CD4-positive, alpha-beta T cell (primary cell): ENCODE measurements at regions not wholly inside any gene's neighbourhood (a gene's known extent, or its start where the extent isn't known, plus 50 kb on each side); places are given as distances from the start of the nearest gene placed in this dataset.

Source experiments
- ATAC-seq: fragments of 200-7000 bp; cut with Tn5 transposase; one replicate; pipeline ENCODE4 v1.10.0; 2022; ENCODE audit warnings: mild to moderate bottlenecking; ENCODE audit not compliant: poor library complexity
- CTCF ChIA-PET: fragments of 350-600 bp; sonication (Branson Sonifier 250); formaldehyde crosslinking; loops from one replicate; lab custom pipeline; 2021; ENCODE audit warnings: antibody characterized with exemption, inconsistent platforms; lab: Charles Lee
- POLR2A ChIA-PET: fragments of 350-600 bp; sonication (Branson Sonifier 250); formaldehyde crosslinking; loops from one replicate; lab custom pipeline; 2021; ENCODE audit warnings: antibody characterized with exemption, inconsistent platforms; lab: Charles Lee
- DNase-seq, 14 experiments: peaks; one replicate each; pipeline ENCODE4 v3.0.0-alpha.2; 2013 to 2020; ENCODE audit warnings: mixed read lengths in 2 of 14
- H3K27ac ChIP-seq, 2 donors: one replicate each; pipeline versions ENCODE4 v1.5.1 to v1.7.0; 2013; ENCODE audit warnings: low read length in 2 of 2, low read depth in 1 of 2, mild to moderate bottlenecking in 1 of 2
- H3K27me3 ChIP-seq, 2 experiments: 1 replicate in 1 of 2; 2 replicates in 1 of 2; pipeline versions ENCODE4 v1.6.1 to v1.7.0; 2013; ENCODE audit warnings: low read length in 2 of 2, control low read depth in 1 of 2, mild to moderate bottlenecking in 1 of 2, moderate library complexity in 1 of 2; ENCODE audit not compliant: insufficient read depth in 2 of 2, control insufficient read depth in 1 of 2
- H3K36me3 ChIP-seq: one replicate; pipeline ENCODE4 v1.6.1; 2013; ENCODE audit warnings: low read length, control low read depth; ENCODE audit not compliant: insufficient read depth
- H3K4me1 ChIP-seq: one replicate; pipeline ENCODE4 v1.6.1; 2013; ENCODE audit warnings: low read length, control low read depth; ENCODE audit not compliant: insufficient read depth
- H3K4me3 ChIP-seq: one replicate; pipeline ENCODE4 v1.5.1; 2013; ENCODE audit warnings: mild to moderate bottlenecking, low read length, moderate library complexity
- H3K9me3 ChIP-seq, 2 experiments: 1 replicate in 1 of 2; 2 replicates in 1 of 2; pipeline versions ENCODE4 v1.6.1 to v1.7.0; 2013; ENCODE audit warnings: low read length in 2 of 2, mild to moderate bottlenecking in 2 of 2, control low read depth in 1 of 2, moderate library complexity in 1 of 2; ENCODE audit not compliant: control insufficient read depth in 1 of 2, insufficient read depth in 1 of 2
- H3K27ac Mint-ChIP-seq: one replicate; pipeline ENCODE4 v1.8.0; 2020; ENCODE audit warnings: mixed read lengths
- H3K27me3 Mint-ChIP-seq: one replicate; pipeline ENCODE4 v1.8.0; 2021; ENCODE audit warnings: mixed read lengths
- H3K36me3 Mint-ChIP-seq: one replicate; pipeline ENCODE4 v1.8.0; 2021; ENCODE audit warnings: low read depth, mixed read lengths
- H3K4me1 Mint-ChIP-seq: one replicate; pipeline ENCODE4 v1.8.0; 2021; ENCODE audit warnings: low read depth, mixed read lengths
- H3K4me3 Mint-ChIP-seq: one replicate; pipeline ENCODE4 v1.8.0; 2020; ENCODE audit warnings: mild to moderate bottlenecking, mixed read lengths
- H3K9me3 Mint-ChIP-seq: one replicate; pipeline ENCODE4 v1.8.0; 2020; ENCODE audit warnings: mixed read lengths
- intact Hi-C, 2 experiments: fragments of 100-400 bp; cut with DNase I in 1 of 2; cut with micrococcal nuclease in 1 of 2; formaldehyde crosslinking; loops; one replicate each; pipeline versions ENCODE4 v1.15.1 to v1.9.0; 2023 to 2025; cut with DNase I, micrococcal nuclease
- TF ChIP-seq, protein P1 (sequence below): fragments of 200-600 bp; IDR thresholded peaks from one replicate; pipeline ENCODE4 v1.8.0; 2022; ENCODE audit warnings: antibody characterized with exemption, mild to moderate bottlenecking

DNA sequence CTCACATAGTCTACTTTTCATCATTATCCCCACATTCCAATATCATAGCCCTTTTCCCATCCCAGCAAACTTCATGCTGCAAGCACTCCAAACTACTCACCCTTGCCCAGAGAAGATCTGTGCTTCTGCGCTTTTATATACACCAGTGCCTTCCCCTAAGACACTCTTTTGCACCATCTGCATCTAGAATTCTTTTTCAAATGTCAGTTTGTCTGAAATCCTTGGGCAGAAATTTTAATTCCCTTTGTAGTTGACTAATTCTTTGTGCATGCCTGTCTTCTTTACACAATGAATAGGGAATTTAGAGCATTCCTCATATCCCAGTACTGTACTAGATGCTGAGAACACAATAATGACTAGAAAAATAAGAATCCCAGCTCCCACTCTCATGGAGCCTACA, 298.9 kb downstream of the KCNN2 start:
- DNase-seq (no peak), ATAC-seq (no peak)
- Histone ChIP-seq H3K9me3 (peaks cover 0 to 5% of the 10 kb centered on the region in 2 experiments), H3K4me1 (no peaks in the 10 kb centered on the region), H3K36me3 (no peaks in the 10 kb centered on the region), H3K4me3 (no peak overlapping the region), H3K27ac (no peak overlapping the region), H3K27me3 (no peaks in the 10 kb centered on the region)
- Mint-ChIP-seq H3K4me3 (no peak overlapping the region), H3K9me3 (peaks cover 2% of the 10 kb centered on the region), H3K36me3 (no peaks in the 10 kb centered on the region), H3K27me3 (no peaks in the 10 kb centered on the region), H3K4me1 (no peaks in the 10 kb centered on the region), H3K27ac (no peak overlapping the region)
- intact Hi-C loops: no loop called here
- ChIA-PET POLR2A (no interaction called here), CTCF (no interaction called here)
- TF ChIP-seq, protein P1, sequence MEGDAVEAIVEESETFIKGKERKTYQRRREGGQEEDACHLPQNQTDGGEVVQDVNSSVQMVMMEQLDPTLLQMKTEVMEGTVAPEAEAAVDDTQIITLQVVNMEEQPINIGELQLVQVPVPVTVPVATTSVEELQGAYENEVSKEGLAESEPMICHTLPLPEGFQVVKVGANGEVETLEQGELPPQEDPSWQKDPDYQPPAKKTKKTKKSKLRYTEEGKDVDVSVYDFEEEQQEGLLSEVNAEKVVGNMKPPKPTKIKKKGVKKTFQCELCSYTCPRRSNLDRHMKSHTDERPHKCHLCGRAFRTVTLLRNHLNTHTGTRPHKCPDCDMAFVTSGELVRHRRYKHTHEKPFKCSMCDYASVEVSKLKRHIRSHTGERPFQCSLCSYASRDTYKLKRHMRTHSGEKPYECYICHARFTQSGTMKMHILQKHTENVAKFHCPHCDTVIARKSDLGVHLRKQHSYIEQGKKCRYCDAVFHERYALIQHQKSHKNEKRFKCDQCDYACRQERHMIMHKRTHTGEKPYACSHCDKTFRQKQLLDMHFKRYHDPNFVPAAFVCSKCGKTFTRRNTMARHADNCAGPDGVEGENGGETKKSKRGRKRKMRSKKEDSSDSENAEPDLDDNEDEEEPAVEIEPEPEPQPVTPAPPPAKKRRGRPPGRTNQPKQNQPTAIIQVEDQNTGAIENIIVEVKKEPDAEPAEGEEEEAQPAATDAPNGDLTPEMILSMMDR: no peak

DNA sequence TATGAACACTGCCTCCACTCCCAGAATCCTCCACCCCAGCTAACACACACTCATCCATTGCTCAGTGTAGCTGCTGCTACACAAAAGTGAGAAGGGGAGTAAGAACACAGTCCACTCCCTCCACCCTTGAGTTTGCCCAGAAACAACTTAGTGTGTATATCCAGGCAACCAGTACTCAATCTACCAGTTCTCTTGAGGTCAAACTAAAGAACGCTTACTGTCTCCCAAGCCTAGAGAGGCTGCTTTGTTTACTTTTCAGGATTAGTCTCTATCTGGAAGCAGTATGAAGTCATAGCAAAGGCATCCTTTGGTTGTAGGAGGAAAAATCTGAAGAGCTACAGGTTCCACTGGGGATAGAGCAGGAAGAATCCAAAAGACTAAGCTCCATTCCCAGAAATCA, 296.3 kb downstream of the KCNN2 start:
- no peak overlapping the region for H3K27ac ChIP-seq
- Mint-ChIP-seq H3K9me3 (peaks cover 2% of the 10 kb centered on the region), H3K36me3 (no peaks in the 10 kb centered on the region), H3K4me1 (no peaks in the 10 kb centered on the region), H3K27ac (no peak overlapping the region), H3K4me3 (no peak overlapping the region), H3K27me3 (no peaks in the 10 kb centered on the region)
- no peaks in the 10 kb centered on the region for H3K27me3 ChIP-seq
- H3K4me3 ChIP-seq: no peak overlapping the region
- no peaks in the 10 kb centered on the region for H3K36me3 ChIP-seq
- CTCF ChIA-PET: no interaction called here
- no peaks in the 10 kb centered on the region for H3K4me1 ChIP-seq
- TF ChIP-seq, protein P1: no peak
- DNase-seq (no peak), ATAC-seq (no peak)
- POLR2A ChIA-PET: no interaction called here
- intact Hi-C loops: no loop called here
- no peaks in the 10 kb centered on the region for H3K9me3 ChIP-seq

- Mint-ChIP-seq H3K4me1 (no peaks in the 10 kb centered on the region), H3K27me3 (no peaks in the 10 kb centered on the region), H3K9me3 (peaks cover under 1% of the 10 kb centered on the region), H3K36me3 (no peaks in the 10 kb centered on the region), H3K4me3 (no peak overlapping the region), H3K27ac (no peak overlapping the region)
- Histone ChIP-seq H3K4me3 (no peak overlapping the region), H3K27ac (no peak overlapping the region), H3K4me1 (no peaks in the 10 kb centered on the region), H3K36me3 (no peaks in the 10 kb centered on the region), H3K27me3 (no peaks in the 10 kb centered on the region), H3K9me3 (no peaks in the 10 kb centered on the region)
- ATAC-seq (no peak), DNase-seq (no peak)
- ChIA-PET CTCF (no interaction called here), POLR2A (no interaction called here)
- intact Hi-C loops: no loop called here
- TF ChIP-seq, protein P1: no peak
Measured at GRCh38 chr5:114657342-114658130, 295.7 kb downstream of the KCNN2 start.
